ENCODE measurements at regions not wholly inside any gene's neighbourhood (a gene's known extent, or its start where the extent isn't known, plus 50 kb on each side); places are given as distances from the start of the nearest gene placed in this dataset.

DNA sequence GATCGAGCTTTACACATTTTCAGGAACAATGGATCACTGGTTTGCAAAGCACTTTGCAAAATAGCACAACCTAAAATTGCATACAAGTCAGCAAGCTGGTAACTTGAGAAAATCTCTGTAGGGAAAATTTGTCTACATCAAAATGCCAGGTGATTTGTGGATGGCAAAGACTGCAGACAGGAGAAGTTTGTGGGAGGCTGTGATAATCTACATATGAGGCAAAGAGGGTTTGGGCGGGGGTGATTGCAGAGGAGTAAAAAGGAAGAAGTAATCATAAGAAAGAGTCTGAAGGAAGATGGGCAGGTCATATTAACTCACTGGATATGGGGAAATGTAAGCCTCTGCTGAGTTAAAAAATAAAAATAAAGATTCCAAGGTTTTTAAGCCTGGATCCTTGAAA, 166.3 kb upstream of the STXBP5 start:
- no peak for DNase-seq (ENCODE audit: low spot score)

DNA sequence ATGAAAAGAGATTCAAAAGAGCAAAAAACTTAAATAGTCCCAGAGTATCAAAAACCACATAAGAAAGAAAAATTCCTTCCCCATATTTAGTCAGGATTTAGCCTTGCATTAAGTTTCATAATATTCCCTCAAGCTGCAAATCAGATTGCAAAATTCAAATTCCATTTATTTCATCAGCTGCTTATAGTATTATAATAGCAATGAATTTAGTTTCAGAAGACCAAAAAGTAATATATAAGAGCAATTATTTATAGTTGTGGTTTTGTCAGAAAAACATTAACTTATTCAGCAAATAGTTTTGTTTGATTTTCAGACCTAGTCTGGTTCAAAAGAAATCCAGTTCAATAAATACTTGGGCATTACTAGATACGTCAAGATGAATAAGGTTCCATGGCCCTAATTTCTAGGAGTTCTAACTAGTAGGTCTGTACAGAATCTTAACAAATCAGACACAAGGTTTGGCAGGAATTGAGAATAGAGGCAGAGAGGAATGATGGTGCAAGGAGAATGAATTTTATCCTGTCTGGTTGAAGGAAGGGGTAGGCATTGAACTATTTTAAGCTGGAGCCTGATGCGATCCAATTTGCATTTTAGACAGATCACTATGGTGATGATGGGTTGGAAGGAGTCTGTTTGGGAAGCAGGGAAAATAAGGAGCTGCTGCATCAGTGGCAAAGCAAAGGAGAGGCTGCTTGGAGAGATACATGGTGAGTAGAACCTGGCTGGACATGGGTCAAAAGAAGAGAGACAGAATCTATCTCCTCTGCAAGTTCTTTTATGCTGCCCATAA, 163.9 kb upstream of the STXBP5 start:
- no peak for DNase-seq (ENCODE audit: low spot score)

DNA sequence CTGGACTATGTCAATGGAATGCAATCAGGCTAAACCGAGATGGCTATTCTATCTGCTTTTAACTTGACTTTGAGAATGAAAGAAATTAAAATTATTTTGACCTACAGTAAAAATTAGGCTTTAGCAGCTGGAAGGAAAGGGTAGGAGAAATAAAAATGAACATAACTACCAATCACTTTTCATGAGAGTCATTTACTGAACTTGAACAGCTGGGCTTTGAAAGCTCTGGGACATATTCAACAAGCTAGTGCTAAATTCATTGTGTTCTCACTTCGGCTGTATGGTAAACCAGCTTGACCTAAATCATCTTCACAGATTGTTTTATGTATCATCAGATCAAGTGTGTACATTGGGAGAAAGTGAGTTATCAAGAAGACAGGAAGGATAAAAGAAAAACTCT, 161.5 kb upstream of the STXBP5 start:
- DNase-seq (ENCODE audit: low spot score) = no peak

DNA sequence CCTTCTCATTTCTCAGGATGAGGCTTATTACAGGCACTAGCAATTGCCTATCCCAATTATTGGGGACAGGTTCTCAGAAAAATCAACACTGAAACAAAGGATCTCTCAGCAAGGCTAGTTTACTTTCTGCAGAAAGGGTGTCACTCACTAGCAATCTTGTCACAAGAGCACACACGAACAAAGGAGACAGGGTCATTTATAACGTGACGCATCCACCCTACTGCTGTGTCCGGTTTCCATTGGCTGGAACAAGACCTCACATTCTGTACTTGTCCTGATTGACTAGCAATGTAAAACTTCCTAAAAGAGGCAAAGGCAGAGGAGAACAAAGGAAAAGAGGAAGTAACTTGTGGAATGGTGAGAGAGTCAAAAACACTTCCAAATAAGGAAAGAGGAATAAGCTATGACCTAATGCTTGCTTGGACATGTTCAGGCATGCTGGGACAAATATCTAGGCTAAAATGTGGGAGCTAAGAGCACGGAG, 160.2 kb upstream of the STXBP5 start:
- no peak for DNase-seq (ENCODE audit: low spot score)

DNA sequence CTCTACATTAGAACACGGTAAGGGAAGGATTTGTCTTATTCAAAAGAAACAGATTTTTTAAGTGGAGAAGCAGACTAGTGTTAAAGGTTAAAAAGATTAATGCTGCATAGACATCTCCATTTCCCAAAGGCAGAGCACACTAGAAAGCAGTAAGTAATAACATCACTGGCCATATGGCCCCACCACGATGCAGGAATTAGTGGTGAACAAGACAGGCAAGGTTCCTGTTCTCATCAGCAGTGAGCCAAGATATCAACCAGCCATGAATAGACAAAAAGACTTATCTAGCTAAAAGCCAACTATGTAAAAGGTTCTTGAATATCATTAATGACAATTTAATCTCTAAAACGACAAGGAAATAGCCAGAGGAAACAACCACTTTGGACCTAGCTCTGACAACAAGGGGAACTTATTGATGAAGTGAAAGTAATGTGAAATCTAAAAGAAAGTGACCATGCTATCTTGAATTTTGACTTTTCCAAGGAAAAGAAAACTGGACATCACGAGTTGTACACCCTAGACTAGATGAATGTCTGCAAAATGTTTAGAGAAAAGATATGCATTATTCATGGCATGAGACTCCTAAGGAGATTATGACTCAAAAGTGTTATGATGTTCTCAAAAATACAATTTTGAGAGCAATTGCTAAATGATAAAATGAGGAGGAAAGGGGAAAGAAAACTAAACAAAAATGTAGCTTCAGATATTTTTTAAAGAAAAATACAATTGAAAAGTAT, 157.9 kb upstream of the STXBP5 start:
- no peak for DNase-seq (ENCODE audit: low spot score)

DNA sequence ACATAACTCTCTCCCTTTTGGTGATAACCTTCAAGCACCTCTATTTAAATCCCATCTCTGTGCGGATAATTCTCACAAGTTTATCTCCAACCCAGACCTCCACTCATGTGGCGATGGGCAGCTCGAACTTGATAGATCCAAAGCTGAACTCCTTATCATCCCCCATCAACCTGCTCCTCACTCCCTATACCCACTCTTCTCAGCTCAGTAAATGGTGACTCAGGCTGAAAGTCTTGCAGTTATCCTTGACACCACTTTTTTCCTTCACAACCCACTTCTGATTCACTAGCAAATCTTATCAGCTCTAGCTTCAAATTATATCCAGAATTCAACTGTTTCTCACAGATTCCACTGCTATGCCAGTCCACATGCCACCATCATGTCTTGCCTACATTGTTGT, 155.3 kb upstream of the STXBP5 start:
- DNase-seq (ENCODE audit: low spot score) = no peak

DNA sequence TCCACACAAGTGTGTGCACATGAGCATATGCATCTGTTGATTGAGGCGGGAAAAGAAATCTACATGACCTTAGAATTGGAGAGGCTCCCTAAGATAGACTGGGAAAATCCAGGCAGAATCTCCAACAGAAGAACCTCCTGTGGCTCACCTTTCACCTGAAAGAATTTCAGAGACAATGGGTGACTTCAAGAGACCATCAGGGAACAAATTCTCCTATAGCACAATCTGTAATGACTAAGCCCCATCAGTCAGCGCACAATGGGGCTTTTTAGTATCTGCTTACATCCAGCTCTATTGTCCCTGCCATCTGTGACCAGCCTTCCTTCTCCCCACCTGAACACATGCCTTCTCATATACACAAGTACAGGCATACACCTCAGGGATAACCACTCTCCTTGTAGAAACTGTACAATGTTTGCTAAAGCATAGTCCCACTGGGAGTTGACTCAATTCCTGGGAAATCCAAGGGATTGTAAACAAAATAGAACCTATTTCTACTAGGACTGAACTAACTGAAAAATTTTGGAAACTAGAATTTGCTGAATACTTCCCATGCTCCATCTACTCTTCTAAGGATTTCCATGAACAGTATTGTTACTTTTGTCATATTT, 150.8 kb upstream of the STXBP5 start:
- no peak for DNase-seq (ENCODE audit: low spot score)

DNA sequence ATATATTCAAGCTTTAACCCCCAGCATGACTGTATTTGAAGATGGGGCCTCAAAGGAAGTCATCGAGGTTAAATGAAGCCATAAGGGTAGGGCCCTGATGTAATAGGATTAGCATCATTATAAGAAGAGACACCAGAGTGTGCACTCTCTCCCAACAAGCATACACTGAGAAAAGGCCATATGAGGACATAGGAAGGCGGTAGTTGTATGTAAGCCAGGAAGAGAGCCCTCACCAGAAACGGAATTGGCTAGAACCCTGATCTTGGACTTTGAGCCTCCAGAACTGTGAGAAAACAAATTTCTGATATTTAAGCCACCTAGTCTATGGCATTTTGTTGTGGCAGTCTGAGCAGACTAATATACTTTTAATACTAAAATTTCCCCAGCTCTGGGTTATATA, 150.1 kb upstream of the STXBP5 start:
- DNase-seq (ENCODE audit: low spot score) = no peak

DNA sequence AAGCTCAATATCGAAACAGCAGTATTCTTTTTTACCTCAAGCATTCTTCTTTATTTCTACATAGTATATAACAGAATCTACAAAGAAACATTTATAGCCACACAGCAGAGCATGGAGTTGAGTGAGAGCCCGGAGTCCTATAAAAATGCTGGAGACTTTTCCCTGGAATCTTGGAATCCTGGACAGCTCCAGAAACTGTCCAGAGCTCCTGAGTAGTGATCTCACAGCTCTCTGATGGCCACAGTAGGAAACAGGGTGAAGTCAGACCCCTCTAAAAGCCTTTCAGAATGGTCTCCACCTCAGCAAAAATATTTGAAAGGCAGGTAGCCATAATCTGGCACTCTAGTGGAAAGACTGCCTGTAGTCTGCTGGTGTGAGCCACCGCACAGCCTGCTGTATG, 149.3 kb upstream of the STXBP5 start:
- DNase-seq (ENCODE audit: low spot score) = no peak

DNA sequence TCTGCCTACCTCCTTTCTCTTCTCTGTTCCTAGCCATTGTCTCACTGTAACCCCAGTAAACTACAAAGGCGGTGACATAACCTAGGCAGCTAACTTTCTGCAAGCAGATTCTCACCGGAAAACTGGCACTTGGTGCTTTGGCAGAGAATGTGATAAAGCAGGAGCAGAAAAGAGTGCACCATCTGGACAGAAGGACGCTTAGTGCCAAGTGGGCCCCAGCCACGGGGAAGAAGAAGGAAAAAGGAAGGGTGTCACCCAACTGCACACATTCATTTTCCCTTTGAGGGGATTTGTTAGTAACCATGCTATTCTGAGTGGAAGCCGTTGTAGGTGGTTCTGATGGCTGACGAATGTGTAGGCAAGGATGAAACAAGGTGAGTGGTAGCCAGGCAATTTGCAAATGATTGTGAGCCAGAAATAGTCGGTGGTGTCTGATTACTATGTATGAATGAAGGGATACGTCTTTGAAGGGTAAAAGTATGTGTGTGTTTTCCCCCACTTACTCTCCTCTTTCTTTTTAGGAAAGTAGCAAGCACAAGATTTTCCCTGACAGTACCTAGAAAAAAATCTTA, 148.3 kb upstream of the STXBP5 start:
- DNase-seq (ENCODE audit: low spot score) = no peak

DNA sequence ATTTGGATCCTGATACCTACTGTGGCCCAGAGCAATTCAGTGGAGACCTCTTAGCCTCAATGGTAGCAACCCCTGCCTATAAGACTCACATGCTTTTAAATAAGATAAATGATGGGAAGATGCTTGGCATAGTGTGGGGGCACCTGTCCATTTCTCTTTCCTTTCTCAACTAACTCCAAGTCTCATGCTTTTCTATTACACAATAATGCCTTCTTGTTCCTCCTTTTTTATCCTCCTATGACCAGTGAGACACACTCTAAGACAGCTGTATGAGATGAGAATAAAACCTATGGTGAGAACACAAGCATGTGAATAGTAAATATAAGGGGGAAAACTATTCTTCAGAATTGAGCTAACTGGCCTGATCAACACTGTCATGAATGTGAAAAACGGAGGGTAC, 147.0 kb upstream of the STXBP5 start:
- DNase-seq (ENCODE audit: low spot score) = no peak

DNA sequence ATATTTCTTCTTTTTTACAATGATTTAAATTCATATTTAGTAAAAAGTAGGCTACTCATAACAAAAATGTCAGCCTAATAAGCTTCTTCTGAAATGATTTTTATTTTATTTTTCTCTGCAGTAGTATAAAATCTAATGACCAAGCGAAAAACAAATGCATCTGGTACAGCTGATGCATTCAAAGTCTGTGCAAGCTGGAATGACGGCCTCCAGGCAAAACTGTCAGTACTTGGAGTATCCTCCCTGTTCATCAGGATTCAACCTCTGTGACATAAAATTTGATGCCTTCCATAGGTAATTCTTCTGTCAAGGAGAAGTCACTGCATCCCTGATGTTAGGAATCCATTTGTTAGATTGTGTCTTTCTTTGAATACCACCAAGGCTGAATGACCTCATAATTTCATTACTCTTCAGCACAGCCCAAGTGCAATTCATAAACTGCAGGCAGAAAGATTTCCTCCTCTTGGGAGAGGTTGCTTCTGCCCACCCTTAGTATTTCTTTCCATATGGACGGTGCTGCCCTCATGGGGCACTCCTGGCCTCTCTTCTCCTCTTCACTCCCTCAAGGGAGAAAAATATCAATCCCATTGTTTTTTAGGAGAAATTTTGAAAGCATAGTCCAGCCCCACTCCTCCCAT, 146.4 kb upstream of the STXBP5 start:
- no peak for DNase-seq (ENCODE audit: low spot score)

DNA sequence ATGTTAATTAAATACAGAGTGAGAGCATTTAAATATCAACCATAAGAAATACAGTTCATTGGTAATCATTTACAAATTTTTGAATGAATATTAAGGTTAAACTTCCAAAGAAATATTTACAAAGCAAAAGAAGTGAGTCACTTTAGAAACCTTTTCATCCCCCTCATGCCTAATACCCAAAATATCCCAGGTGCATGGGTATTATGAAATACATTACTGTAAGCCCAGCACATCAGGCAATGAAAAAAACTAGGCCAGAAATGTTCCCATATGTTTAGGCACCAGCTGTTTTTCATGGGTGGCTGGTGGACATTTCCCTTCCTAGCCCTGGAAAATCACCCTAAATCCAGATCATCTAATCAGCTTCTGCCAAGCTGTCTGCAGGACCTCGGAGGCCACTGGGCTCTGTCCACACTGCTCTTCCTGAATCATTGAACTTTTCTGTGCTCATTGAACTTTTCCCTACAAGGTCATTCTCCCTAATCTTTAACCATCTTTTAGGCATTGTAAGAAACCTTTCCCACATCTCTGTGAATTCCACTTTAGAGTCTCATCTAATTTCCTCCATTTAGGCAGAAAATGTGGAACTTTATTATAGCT, 145.3 kb upstream of the STXBP5 start:
- DNase-seq (ENCODE audit: low spot score) = no peak

DNA sequence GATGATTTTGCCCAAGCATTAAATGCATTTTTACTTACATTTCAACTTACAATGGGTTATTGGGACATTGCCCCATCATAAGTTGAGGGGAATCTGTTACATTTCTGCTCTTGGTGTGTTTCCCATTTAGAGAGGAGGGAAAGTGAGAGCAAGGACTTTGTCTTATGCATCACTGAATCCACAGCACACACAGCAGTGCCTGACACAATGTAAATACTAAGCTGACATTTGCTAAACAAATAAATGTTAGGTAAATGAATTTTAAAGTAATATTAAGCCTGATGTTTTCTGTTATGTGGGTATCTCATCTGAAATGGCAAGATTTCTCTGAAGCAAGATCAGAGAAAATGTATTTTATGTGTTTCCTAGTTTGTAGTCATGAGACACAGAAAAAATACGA, 143.6 kb upstream of the STXBP5 start:
- DNase-seq (ENCODE audit: low spot score) = no peak

DNA sequence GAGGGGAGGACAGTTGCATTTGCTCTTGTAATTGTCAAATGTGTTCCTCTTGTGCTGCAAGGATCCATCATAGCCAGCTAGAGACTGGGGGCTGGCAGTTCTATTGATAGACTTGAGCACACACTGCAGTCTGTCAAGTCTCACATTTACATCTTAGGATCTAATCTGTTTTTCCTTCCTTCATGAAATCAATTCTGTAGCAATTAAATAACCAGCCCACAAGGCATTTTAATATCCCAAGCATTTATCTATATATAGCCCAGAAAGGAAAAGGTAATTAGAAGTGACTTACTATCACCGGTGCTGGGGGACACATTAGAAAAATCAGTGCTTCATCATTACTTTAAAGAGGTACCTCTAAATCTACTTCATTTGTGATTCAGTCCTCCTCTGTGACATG, 143.0 kb upstream of the STXBP5 start:
- no peak for DNase-seq (ENCODE audit: low spot score)

DNA sequence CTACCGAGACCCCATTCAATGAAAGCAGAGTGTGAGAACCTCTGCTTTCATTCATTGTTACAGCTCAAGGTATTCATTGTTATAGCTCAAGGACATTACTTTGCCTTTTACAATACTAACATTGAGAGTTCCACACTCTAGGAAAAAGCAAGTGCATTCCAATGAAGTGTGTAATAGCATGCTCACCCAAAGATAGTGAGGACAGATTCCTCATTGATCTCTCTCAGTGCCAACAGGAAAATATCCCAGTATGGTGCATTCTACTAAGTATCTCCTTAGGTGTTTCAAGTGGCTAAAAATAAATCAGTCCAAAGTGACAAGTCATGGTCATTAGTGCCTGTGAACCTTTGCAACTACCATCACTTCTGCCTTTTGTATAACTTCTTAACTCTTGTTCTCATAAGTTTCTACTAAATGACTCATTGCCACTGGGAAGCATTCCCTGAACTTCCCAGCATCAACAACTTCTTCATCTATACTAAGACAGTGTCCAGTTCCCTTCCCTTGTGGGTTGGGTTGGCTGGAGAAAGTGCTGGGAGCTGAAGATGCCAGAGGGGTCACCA, 140.7 kb upstream of the STXBP5 start:
- no peak for DNase-seq (ENCODE audit: low spot score)

DNA sequence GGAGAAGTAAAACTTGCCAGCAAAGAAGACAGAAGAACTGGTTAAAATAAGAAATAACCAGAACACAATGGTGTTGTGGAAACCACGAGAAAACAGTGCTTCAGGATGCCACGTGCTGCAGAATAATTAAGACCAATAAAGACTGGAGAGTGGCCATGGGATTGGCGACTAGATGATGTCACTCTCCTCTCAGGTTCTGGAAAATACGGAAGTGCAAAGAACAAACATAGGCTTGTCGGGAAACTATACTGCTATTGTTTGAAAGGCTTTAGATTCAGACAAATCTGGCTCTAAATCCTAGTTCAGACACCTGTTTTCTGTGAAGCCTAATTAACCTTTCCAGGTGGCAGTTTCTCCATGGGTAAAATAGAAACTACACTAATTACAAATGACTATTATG, 138.4 kb upstream of the STXBP5 start:
- DNase-seq (ENCODE audit: low spot score) = no peak

DNA sequence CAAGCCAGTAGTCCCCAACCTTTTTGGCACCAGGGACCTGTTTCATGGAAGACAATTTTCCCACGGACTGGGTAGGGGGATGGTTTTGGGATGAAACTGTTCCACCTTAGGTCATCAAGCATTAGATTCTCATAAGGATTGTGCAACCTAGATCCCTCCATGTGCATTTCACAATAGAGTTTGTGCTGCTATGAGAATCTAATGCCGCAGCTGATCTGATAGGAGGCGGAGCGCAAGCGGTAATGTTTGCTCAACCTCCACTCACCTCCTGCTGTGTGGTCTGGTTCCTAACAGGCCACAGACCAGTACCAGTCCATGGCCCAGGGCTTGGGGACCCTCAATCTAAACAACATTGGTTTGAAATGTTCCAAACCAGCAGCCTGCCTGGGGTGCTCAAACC, 137.0 kb upstream of the STXBP5 start:
- no peak for DNase-seq (ENCODE audit: low spot score)

DNA sequence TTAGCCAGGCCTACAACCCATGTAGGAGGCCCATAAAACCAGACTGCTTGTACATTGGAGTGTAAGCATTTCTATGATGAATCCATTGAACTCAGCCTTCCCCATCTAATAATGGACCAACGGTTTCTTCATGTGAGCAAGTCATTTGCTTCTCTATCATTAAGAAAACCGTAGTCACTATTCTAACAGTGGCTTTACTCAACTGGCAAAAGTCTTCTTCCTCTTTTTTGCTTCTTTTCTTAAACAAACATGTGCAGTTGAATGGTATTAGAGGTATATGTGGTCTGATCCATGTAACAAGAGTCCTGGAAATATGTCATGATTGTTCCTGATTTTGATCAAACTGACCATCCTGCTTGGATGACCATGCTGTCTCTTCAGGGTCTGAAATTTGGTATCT, 132.4 kb upstream of the STXBP5 start:
- no peak for DNase-seq (ENCODE audit: low spot score)

DNA sequence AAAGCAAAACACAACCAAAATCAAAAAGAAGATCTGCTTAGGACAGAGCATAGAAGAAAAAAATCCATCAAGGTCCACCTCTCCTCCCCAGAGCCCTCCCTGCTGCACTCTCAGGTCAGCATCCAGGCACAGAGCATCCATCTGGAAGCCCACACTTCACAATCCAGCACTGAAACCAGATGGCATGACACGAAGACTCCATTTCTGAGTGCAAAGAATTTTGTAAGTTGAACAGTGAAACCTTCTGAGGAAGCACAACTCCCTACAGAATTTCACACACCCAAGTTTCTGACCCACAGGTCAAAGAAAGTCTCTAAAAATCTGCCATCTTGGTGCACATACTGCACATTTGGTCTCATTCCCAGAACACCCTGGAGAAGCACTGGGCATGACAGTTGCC, 128.8 kb upstream of the STXBP5 start:
- no peak for DNase-seq (ENCODE audit: low spot score)

DNA sequence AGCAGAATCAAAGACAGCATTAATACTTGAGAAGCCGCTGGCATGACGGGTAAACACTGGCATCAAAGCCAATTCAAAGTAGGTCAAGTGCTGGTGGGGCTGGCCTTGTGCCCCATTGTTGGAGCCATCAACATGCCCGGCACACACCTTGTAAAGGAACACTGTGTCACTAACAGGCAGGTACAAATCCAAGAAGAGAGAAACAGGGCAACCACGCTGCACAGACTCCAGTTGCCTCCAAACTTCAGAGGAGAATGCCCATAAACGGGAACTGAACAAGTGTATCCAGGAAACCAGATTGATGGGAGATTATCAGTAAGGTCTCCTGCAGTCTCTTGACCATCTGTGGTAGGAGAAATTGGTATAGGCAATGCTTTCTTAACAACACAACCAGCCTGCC, 127.0 kb upstream of the STXBP5 start:
- no peak for DNase-seq (ENCODE audit: low spot score)

DNA sequence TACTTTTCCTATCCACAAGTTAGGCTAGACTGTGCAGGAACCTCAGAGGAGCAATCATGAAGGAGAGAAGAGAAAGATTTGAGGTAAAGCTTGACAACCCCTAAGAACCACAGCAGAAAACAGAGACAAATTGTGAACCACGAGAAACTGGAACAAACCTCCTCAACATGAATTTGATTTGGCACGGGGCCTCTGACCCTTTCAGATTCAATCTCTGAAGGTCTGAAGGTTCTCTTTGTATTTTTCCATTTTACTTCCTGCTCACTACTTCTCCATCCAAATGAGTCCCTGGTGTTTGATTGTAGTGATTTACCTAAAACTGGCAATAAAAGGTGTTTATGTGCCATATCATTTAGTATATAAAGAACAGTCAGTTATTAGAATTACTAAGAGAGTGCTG, 126.1 kb upstream of the STXBP5 start:
- DNase-seq (ENCODE audit: low spot score) = no peak
